Tibial nerve (tissue), 4 donors: ENCODE measurements at regions not wholly inside any gene's neighbourhood (a gene's known extent, or its start where the extent isn't known, plus 50 kb on each side); places are given as distances from the start of the nearest gene placed in this dataset.

ENCODE experiments used
- DNase-seq, 2 donors: peaks; one replicate each; pipeline ENCODE4 v3.0.0-alpha.2; 2019; ENCODE audit warnings: low spot score in 2 of 2
- H3K27ac ChIP-seq, 4 donors: fragments of 200-600 bp; sonication (generic) in 3 of 4; one replicate each; pipeline ENCODE4 v1.5.1; 2017 to 2019; ENCODE audit warnings: mild to moderate bottlenecking in 1 of 4
- H3K27me3 ChIP-seq, 2 donors: fragments of 200-600 bp; sonication (generic) in 1 of 2; one replicate each; pipeline versions ENCODE4 v1.5.1 to v1.6.0; 2017 to 2019
- H3K36me3 ChIP-seq, 3 donors: fragments of 200-600 bp; sonication (generic); one replicate each; pipeline ENCODE4 v1.5.1; 2018 to 2019
- H3K4me1 ChIP-seq, 4 donors: fragments of 200-600 bp; sonication (generic) in 3 of 4; one replicate each; pipeline ENCODE4 v1.5.1; 2017 to 2019
- H3K4me3 ChIP-seq, 4 donors: fragments of 200-600 bp; sonication (generic) in 3 of 4; one replicate each; pipeline ENCODE4 v1.5.1; 2017 to 2019; ENCODE audit warnings: mild to moderate bottlenecking in 1 of 4, moderate library complexity in 1 of 4
- H3K9me3 ChIP-seq, 4 donors: fragments of 200-600 bp; sonication (generic) in 3 of 4; one replicate each; pipeline ENCODE4 v1.5.1; 2017 to 2019
- CTCF ChIP-seq, 5 experiments: fragments of 200-600 bp in 3 of 5; fragments of 450-650 bp in 2 of 5; sonication (generic) in 3 of 5; IDR thresholded peaks; one replicate each; pipeline ENCODE4 v1.5.1; 2016 to 2019; ENCODE audit warnings: antibody characterized with exemption in 5 of 5, mild to moderate bottlenecking in 3 of 5, moderate library complexity in 2 of 5
- EP300 ChIP-seq, 2 donors: sonication (generic); formaldehyde crosslinking; IDR thresholded peaks; one replicate each; pipeline ENCODE4 v1.6.1; 2017; ENCODE audit warnings: antibody characterized with exemption in 2 of 2, mild to moderate bottlenecking in 1 of 2
- POLR2A ChIP-seq, 2 donors: fragments of 450-650 bp; IDR thresholded peaks; one replicate each; pipeline ENCODE4 v1.6.1; 2017; ENCODE audit warnings: antibody characterized with exemption in 2 of 2, mild to moderate bottlenecking in 2 of 2, moderate library complexity in 2 of 2
- WGBS, 2 donors: methylation state at CpG; one replicate each; pipeline ENCODE4 v1.1.5; 2018; 5-methylcytosine and 5-hydroxymethylcytosine counted together

- Histone ChIP-seq H3K9me3 (no peaks in the 10 kb centered on the region), H3K27ac (no peak overlapping the region), H3K27me3 (no peaks in the 10 kb centered on the region), H3K4me1 (no peaks in the 10 kb centered on the region), H3K4me3 (no peak overlapping the region), H3K36me3 (no peaks in the 10 kb centered on the region)
- TF ChIP-seq POLR2A (IDR thresholded peaks at IDR 0.05): no peak
- TF ChIP-seq EP300 (IDR thresholded peaks at IDR 0.05): no peak
- TF ChIP-seq CTCF (IDR thresholded peaks at IDR 0.05): no peak
- DNase-seq: no peak
- 79 to 80% methylated on average over 1 of the region's 1 CpG for WGBS, 2 donors
Measured at GRCh38 chr2:125085904-125086303, 1060.8 kb downstream of the CNTNAP5 start.

DNA sequence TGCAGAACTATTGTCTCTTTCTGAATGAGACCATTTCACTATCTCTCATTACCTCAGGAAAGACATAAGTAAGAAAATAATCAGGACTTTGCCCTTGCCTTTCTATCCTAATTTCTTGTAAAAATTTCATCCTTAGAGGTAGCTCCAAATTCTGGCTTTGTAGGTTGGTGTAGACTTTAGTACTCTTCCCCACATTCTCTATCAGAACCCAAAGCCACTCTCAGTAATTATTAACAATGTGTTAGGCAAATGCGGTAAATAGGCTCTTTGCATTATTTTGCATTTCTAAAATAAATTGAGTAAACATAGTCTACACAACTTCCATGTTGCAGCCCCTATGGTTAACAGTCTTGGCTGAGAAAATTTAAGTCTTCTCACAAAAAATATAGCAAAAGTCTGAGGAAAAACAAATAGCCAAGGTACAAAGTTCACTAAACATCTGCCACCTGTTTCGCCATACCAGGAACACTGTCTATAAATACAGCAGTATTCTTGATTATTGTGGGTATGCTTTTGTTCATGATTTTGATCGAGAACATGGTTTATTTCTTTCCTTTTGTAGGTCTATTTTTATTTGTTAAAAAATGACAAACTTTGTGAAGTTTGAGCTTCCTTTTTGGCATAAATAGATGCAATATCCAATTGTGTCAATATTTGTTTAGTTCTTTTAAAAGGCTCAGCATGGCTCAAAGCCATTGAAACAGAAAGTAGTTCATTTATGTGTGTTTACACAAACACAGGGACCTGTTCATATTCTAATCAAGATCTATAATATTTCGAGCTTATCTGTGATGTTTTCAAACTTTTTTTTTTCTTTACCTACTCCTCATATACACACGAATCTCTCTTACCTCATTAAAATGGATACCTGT is 1061.5 kb downstream of the CNTNAP5 start:
- H3K9me3 ChIP-seq: no peaks in the 10 kb centered on the region
- no peak overlapping the region for H3K27ac ChIP-seq
- H3K4me1 ChIP-seq: no peaks in the 10 kb centered on the region
- H3K36me3 ChIP-seq: no peaks in the 10 kb centered on the region
- 72 to 74% methylated on average over 5 of the region's 5 CpGs for WGBS, 2 donors
- TF ChIP-seq EP300 (IDR thresholded peaks at IDR 0.05) (no peak), CTCF (IDR thresholded peaks at IDR 0.05) (no peak), POLR2A (IDR thresholded peaks at IDR 0.05) (no peak)
- H3K27me3 ChIP-seq: no peaks in the 10 kb centered on the region
- H3K4me3 ChIP-seq: no peak overlapping the region
- DNase-seq: no peak

- WGBS, 2 donors: 70 to 74% methylated on average over 4 of the region's 4 CpGs
- no peak for DNase-seq
- Histone ChIP-seq H3K27ac (no peak overlapping the region), H3K27me3 (no peaks in the 10 kb centered on the region), H3K4me1 (no peaks in the 10 kb centered on the region), H3K9me3 (no peaks in the 10 kb centered on the region), H3K4me3 (no peak overlapping the region), H3K36me3 (no peaks in the 10 kb centered on the region)
- TF ChIP-seq POLR2A (IDR thresholded peaks at IDR 0.05): no peak
- TF ChIP-seq EP300 (IDR thresholded peaks at IDR 0.05): no peak
- TF ChIP-seq CTCF (IDR thresholded peaks at IDR 0.05): no peak
Measured at GRCh38 chr2:125092276-125093009, 1067.4 kb downstream of the CNTNAP5 start.

DNA sequence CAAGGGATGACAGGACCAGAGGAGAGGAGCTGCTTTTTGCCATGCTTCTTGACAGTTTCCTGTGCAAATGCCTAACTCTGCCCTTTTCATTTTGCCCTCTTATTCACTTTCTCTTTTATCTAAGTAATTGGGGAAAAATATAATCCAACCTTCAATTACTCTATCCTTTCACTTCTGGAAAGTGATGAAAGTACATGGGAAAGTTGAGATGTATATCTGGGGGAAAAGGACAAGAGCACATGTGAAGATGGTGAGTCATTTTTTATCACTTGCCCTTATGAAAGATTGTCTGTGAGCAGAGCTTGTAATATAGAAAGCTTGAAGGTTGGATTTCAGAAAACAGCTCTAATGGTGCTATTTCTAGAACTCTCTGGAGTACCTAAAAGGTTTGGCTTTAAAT is 1070.7 kb downstream of the CNTNAP5 start:
- Histone ChIP-seq H3K4me3 (no peak overlapping the region), H3K36me3 (no peaks in the 10 kb centered on the region), H3K27me3 (no peaks in the 10 kb centered on the region), H3K4me1 (no peaks in the 10 kb centered on the region), H3K27ac (no peak overlapping the region), H3K9me3 (no peaks in the 10 kb centered on the region)
- TF ChIP-seq CTCF (IDR thresholded peaks at IDR 0.05) (no peak), EP300 (IDR thresholded peaks at IDR 0.05) (no peak), POLR2A (IDR thresholded peaks at IDR 0.05) (no peak)
- DNase-seq: no peak

DNA sequence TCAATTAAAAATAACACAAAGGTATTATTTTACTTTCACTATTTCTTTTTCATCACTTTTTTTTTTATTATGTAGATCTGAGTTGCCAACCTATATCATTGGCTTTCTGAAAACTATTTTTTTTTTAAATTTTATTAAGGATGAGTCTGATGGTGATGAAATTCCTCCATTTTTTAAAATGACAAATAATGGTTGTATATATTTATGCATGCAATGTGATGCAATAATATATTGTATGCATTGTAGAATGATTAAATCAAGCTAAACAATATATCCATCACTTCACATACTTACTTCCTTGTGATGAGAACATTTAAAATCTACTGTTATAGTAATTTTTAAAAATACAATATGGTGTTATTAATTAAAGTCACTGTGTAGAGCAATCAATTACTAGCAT is 1081.6 kb downstream of the CNTNAP5 start:
- no peaks in the 10 kb centered on the region for H3K27me3 ChIP-seq
- no peak overlapping the region for H3K27ac ChIP-seq
- no peak for TF ChIP-seq CTCF (IDR thresholded peaks at IDR 0.05)
- TF ChIP-seq EP300 (IDR thresholded peaks at IDR 0.05): no peak
- no peak for TF ChIP-seq POLR2A (IDR thresholded peaks at IDR 0.05)
- no peaks in the 10 kb centered on the region for H3K36me3 ChIP-seq
- no peak overlapping the region for H3K4me3 ChIP-seq
- H3K4me1 ChIP-seq: no peaks in the 10 kb centered on the region
- DNase-seq: no peak
- no peaks in the 10 kb centered on the region for H3K9me3 ChIP-seq
